K562 (cell line): ENCODE measurements at regions not wholly inside any gene's neighbourhood (a gene's known extent, or its start where the extent isn't known, plus 50 kb on each side); places are given as distances from the start of the nearest gene placed in this dataset.

Source experiments
- ATAC-seq: fragments of 200-7000 bp; cut with Tn5 transposase; 3 replicates; pipeline ENCODE4 v1.9.1; 2020; ENCODE audit warnings: moderate library complexity
- BruUV-seq: library from RNA; stranded (reverse); fragments of 400-500 nt; replicated peaks from 2 replicates; lab custom pipeline; 2021; lab: Mats Ljungman, UMichigan
- CTCF ChIA-PET: fragments of 300-600 bp; formaldehyde crosslinking; extraction: SDS; loops from one replicate; lab custom pipeline; 2021; ENCODE audit warnings: low intra/inter-chr PET ratio; lab: Yijun Ruan, JAX
- POLR2A ChIA-PET: fragments of 300-600, 350-650 bp; sonication (Branson Sonifier 250); formaldehyde crosslinking; extraction: SDS; loops from one replicate; lab custom pipeline; 2021; ENCODE audit warnings: antibody characterized with exemption, inconsistent platforms; lab: Yijun Ruan, JAX
- DNase-seq, 4 experiments: peaks; one replicate each; pipeline versions ENCODE4 v3.0.0 to v3.0.0-alpha.2; 2011 to 2018; ENCODE audit warnings: low spot score in 3 of 4, mixed read lengths in 3 of 4; ENCODE audit errors: extremely low read depth in 1 of 4
- FAIRE-seq: peaks from 2 replicates; lab custom pipeline; 2011; peaks lifted over from hg19 to GRCh38; lab: Jason Lieb, UNC
- H2AFZ ChIP-seq: 2 replicates; pipeline ENCODE4 v1.6.0; 2011; ENCODE audit warnings: low read depth, low read length, control low read depth, inconsistent platforms
- H3K27ac ChIP-seq: fragments of 200-600 bp; 3 replicates; pipeline ENCODE4 v1.8.0; 2011; ENCODE audit warnings: low read depth, mild to moderate bottlenecking, control low read depth, inconsistent platforms, low read length, moderate library complexity, mixed read lengths; ENCODE audit errors: extremely low read depth
- H3K27me3 ChIP-seq, 2 experiments: fragments of 300-600 bp in 1 of 2; 2 replicates in 1 of 2; 3 replicates in 1 of 2; pipeline versions ENCODE4 v1.6.0 to v1.8.0; 2011; ENCODE audit warnings: inconsistent platforms in 2 of 2, low read length in 2 of 2, mild to moderate bottlenecking in 1 of 2, mixed read lengths in 1 of 2, moderate library complexity in 1 of 2; ENCODE audit not compliant: control insufficient read depth in 2 of 2, insufficient read depth in 2 of 2
- H3K36me3 ChIP-seq: fragments of 300-600 bp; 3 replicates; pipeline ENCODE4 v1.8.0; 2011; ENCODE audit warnings: mild to moderate bottlenecking, low read length, inconsistent platforms; ENCODE audit not compliant: control insufficient read depth, insufficient read depth
- H3K4me1 ChIP-seq, 2 experiments: fragments of 200-600 bp in 1 of 2; replicated peaks in 1 of 2; 2 replicates in 1 of 2; 3 replicates in 1 of 2; pipeline versions ENCODE4 v1.5.1 to v1.8.0; 2011; ENCODE audit warnings: inconsistent platforms in 2 of 2, low read length in 2 of 2, mild to moderate bottlenecking in 1 of 2, mixed read lengths in 1 of 2, moderate library complexity in 1 of 2; ENCODE audit not compliant: control insufficient read depth in 2 of 2, insufficient read depth in 2 of 2
- H3K4me2 ChIP-seq: 2 replicates; pipeline ENCODE4 v1.6.1; 2011; ENCODE audit warnings: low read length, control low read depth, inconsistent platforms, mixed read lengths; ENCODE audit not compliant: insufficient read depth
- H3K4me3 ChIP-seq: fragments of 200-600 bp; sonication (generic), shearing (Covaris generic); 2 replicates; pipeline ENCODE4 v1.5.1; 2016; ENCODE audit warnings: control low read depth, inconsistent platforms
- H3K79me2 ChIP-seq: fragments of 200-600 bp; 3 replicates; pipeline ENCODE4 v1.8.0; 2011; ENCODE audit warnings: low read length, inconsistent platforms; ENCODE audit not compliant: control insufficient read depth, insufficient read depth
- H3K9ac ChIP-seq, 2 experiments: 2 replicates each; pipeline versions ENCODE4 v1.6.0 to v1.6.1; 2011; ENCODE audit warnings: low read depth in 2 of 2, low read length in 2 of 2, control low read depth in 1 of 2, inconsistent platforms in 1 of 2, mild to moderate bottlenecking in 1 of 2, mixed read lengths in 1 of 2; ENCODE audit not compliant: insufficient read depth in 1 of 2
- H3K9me1 ChIP-seq: one replicate; pipeline ENCODE4 v1.6.0; 2011; ENCODE audit warnings: inconsistent platforms, mild to moderate bottlenecking, low read length, moderate library complexity; ENCODE audit not compliant: control insufficient read depth, insufficient read depth
- H3K9me3 ChIP-seq: replicated peaks from 2 replicates; pipeline ENCODE4 v1.5.1; 2011; ENCODE audit warnings: low read depth, low read length, inconsistent platforms; ENCODE audit not compliant: control insufficient read depth, insufficient read depth
- H4K20me1 ChIP-seq: replicated peaks from 2 replicates; pipeline ENCODE4 v1.6.1; 2011; ENCODE audit warnings: low read length, inconsistent platforms, mixed read lengths; ENCODE audit not compliant: control insufficient read depth, insufficient read depth
- MGA ChIP-seq: fragments of 450-650 bp; IDR thresholded peaks from 2 replicates; pipeline ENCODE4 v1.6.1; 2016; ENCODE audit warnings: mild to moderate bottlenecking, moderate library complexity
- RAD21 ChIP-seq, 2 experiments: fragments of 250-450 bp in 1 of 2; fragments of 450-650 bp in 1 of 2; sonication (Bioruptor Pico) in 1 of 2; formaldehyde crosslinking in 1 of 2; IDR thresholded peaks in 1 of 2; conservative IDR thresholded peaks in 1 of 2; 2 replicates each; pipeline versions ENCODE4 v1.4.0 to v1.8.0; 2020 to 2022; ENCODE audit warnings: mild to moderate bottlenecking in 2 of 2, moderate library complexity in 1 of 2
- WGBS: fragments of 100-300 bp; shearing (Covaris generic); methylation state at CpG from one replicate; pipeline ENCODE4 v1.1.6; 2016; ENCODE audit warnings: low coverage, mixed read lengths; ENCODE audit not compliant: insufficient coverage; ENCODE audit errors: missing lambda C conversion rate; 5-methylcytosine and 5-hydroxymethylcytosine counted together
- in situ Hi-C: fragments of 300-500 bp; cut with MboI; formaldehyde crosslinking; loops from 4 replicates; pipeline ENCODE4 v1.15.0; 2018; ENCODE audit warnings: inconsistent platforms, mixed read lengths
- intact Hi-C: fragments of 100-400 bp; cut with micrococcal nuclease; formaldehyde crosslinking; loops from 2 replicates; pipeline ENCODE4 v1.14.2; 2022
- TF ChIP-seq, protein P1 (sequence below): sonication (generic); IDR thresholded peaks from 2 replicates; pipeline ENCODE4 v1.6.1; 2016

DNA sequence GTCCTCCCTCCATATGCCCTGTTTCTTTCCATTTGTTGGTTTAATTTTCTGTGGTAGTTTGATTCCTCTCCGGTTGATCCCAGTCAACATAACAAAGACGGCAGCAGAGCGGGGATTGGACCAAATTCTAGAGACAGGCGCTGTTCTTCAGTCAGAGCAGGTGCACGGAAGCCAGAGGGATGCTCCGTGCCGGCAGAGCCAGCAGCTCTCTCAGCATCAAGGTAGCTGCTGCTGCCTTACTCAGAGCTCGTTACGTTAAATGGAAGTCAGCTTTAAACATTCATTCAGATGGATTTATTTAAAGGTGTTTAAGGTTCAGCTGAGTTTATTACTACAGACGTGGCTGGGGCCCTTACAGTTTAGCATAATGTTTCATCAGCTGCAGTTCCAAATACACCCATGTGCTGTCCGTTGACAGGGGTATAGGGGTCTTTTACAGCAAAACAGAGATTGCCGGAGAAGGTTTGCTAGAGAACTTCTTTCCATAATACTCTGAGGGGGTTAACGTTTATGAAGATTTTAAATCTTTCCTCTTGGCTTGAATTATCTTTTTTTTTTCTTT, 497.2 kb upstream of the PIK3C3 start:
- H3K4me1 ChIP-seq = no peaks in the 10 kb centered on the region
- H3K9me3 ChIP-seq = no peaks in the 10 kb centered on the region
- no peak for ATAC-seq
- H3K27ac ChIP-seq = no peak overlapping the region
- no peaks in the 10 kb centered on the region for H3K36me3 ChIP-seq
- H3K27me3 ChIP-seq = no peaks in the 10 kb centered on the region
- no peak overlapping the region for H3K9ac ChIP-seq
- no peak overlapping the region for H3K4me2 ChIP-seq
- no peak for TF ChIP-seq MGA
- TF ChIP-seq, protein P1, sequence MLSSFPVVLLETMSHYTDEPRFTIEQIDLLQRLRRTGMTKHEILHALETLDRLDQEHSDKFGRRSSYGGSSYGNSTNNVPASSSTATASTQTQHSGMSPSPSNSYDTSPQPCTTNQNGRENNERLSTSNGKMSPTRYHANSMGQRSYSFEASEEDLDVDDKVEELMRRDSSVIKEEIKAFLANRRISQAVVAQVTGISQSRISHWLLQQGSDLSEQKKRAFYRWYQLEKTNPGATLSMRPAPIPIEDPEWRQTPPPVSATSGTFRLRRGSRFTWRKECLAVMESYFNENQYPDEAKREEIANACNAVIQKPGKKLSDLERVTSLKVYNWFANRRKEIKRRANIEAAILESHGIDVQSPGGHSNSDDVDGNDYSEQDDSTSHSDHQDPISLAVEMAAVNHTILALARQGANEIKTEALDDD = no peak
- TF ChIP-seq RAD21 (CRISPR knock-in tag; conservative IDR thresholded peaks at IDR 0.05 in 1 of 2, IDR thresholded peaks at IDR 0.05 in 1 of 2) = no peak
- H4K20me1 ChIP-seq = no peaks in the 10 kb centered on the region
- ChIA-PET POLR2A (no interaction called here), CTCF (no interaction called here)
- H3K9me1 ChIP-seq = no peaks in the 10 kb centered on the region
- no TSS peak for BruUV-seq
- no peaks in the 10 kb centered on the region for H3K79me2 ChIP-seq
- no peak for DNase-seq
- WGBS = 2% methylated on average over 13 of the region's 13 CpGs
- H2AFZ ChIP-seq = no peak overlapping the region
- intact Hi-C loops (no loop called here), in situ Hi-C loops (no loop called here)
- no peak overlapping the region for H3K4me3 ChIP-seq
- FAIRE-seq = no peak
